ES-I3 (cell line): ENCODE measurements at regions not wholly inside any gene's neighbourhood (a gene's known extent, or its start where the extent isn't known, plus 50 kb on each side); places are given as distances from the start of the nearest gene placed in this dataset.
"Not testable (repeated sequence)": the region's sequence is repeated elsewhere in the genome, so short reads cannot be mapped to it uniquely, and the experiment has no call there.

Source experiments
- H3K36me3 ChIP-seq: 2 replicates; pipeline ENCODE4 v1.6.1; 2013; ENCODE audit warnings: mild to moderate bottlenecking, low read length, control low read depth, moderate library complexity; ENCODE audit not compliant: insufficient read depth
- H3K4me1 ChIP-seq: 2 replicates; pipeline ENCODE4 v1.6.1; 2013; ENCODE audit warnings: mild to moderate bottlenecking, control low read depth, low read length; ENCODE audit not compliant: insufficient read depth
- H3K9ac ChIP-seq: 2 replicates; pipeline ENCODE4 v1.6.1; 2013; ENCODE audit warnings: low read depth, mild to moderate bottlenecking, low read length, moderate library complexity
- H3K9me3 ChIP-seq: 2 replicates; pipeline ENCODE4 v1.6.1; 2013; ENCODE audit warnings: mild to moderate bottlenecking, low read length, moderate library complexity; ENCODE audit not compliant: control insufficient read depth, insufficient read depth

DNA sequence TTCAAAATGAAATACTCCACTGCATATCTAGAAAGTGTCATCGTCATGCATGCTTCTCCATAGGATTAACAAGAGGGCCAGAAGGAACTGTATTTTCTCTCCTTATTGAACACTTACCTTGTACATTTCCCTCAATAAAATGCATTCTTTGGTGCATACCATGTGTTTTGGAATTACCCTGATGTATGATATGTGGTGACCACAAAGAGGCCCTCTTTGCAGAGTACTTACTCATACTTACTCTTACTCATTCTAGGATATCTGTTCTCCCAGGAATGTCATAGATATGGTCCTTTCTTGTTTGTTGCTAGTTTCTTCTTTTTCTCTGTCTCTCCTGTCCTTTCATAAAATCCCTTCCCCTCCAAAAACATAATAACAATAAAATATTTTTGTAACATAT, 1087.1 kb upstream of the POT1 start:
- H3K36me3 ChIP-seq: no peaks in the 10 kb centered on the region

DNA sequence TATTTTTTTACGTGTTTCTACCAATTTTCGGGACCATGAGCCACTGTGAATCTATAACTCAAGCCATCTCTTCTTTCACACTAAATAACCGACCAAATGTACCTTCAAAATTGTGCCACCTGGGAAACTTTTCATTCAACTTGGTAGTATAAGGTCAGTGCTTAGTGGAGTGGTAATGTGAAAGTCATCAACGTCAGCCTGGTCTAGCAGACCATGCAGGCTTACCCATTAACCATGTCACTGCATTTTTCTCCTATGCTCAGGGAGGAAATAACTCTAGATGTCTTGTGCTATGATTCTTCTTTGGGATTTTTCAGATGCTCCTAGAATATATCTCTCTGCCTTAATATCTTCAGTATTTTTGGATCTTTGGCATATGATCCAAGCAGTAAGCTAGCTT, 1075.4 kb upstream of the POT1 start:
- no peak overlapping the region for H3K9ac ChIP-seq
- H3K4me1 ChIP-seq: peaks cover 8% of the 10 kb centered on the region; the same call in 1 of the 2 replicates
- H3K36me3 ChIP-seq: no peaks in the 10 kb centered on the region; the same call in 1 of the 2 replicates
- H3K9me3 ChIP-seq: no peaks in the 10 kb centered on the region

More for the DNA sequence above, 1087.1 kb upstream of the POT1 start:
- no peaks in the 10 kb centered on the region for H3K4me1 ChIP-seq
- no peak overlapping the region for H3K9ac ChIP-seq
- no peaks in the 10 kb centered on the region for H3K9me3 ChIP-seq

DNA sequence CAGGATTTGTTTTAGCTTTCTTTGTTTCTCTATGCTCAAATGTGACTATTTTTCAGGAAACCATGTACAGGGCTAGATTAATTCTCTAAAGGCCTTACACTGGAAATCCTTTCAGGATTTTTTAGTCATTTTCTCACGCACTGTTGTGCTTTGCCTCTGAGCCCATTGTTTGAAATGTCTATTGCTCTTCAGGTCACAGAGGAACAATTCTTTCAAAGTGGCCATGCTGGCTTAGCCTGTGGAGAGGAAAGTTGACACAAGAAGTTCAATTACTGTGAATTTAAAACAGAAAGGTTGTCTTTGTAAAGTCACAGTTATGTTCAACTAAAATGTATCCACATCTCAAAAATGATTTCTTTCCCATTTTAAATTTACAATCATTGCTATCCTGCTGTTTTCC, 1071.7 kb upstream of the POT1 start:
- Histone ChIP-seq H3K9ac (no peak overlapping the region), H3K36me3 (no peaks in the 10 kb centered on the region; the same call in 1 of the 2 replicates), H3K4me1 (peaks cover 8% of the 10 kb centered on the region; the same call in 1 of the 2 replicates), H3K9me3 (0 out of 2 replicates have a peak, but pooled peaks cover 3% of the 10 kb centered on the region)

DNA sequence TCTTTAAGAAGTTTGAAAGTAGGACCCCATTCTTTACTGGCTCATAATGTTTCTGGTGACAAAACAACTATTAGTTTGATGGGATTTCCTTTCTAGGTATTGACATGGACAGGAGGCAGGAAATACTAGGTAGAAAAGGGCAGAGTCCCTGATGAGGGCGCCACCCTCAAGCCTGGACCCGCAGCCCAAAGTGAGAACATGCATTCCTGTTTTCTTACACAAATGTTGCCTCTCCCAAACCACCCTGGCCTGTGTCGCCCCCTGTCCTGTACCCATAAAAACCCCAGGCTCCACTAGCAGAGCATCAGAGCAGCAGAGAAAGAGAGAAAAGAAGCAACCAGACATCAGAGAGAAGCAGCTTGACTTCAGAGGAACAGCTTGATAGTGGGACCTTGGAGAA, 1055.2 kb upstream of the POT1 start:
- no peaks in the 10 kb centered on the region; the same call in 1 of the 2 replicates for H3K9me3 ChIP-seq
- H3K36me3 ChIP-seq: no peaks in the 10 kb centered on the region
- H3K9ac ChIP-seq: no peak overlapping the region
- no peaks in the 10 kb centered on the region for H3K4me1 ChIP-seq

DNA sequence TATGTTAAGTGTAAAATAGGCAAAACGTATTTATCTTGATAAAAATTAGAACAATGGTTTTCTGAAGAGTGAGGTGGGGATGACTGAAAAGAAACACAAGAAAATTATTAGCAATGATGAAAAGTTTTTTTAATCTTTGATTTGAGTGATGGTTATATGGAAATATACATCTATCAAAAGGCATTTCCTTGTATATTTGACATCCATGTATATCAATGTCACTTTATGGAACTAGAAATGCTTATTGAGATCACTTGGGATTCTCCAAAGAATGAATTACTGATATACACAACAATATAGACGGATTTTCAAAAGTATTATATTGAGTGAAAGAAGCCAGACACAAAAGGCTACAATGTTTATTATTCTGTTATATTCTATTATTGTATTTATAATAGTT, 1042.0 kb upstream of the POT1 start:
- H3K4me1 ChIP-seq: no peaks in the 10 kb centered on the region
- no peaks in the 10 kb centered on the region for H3K9me3 ChIP-seq
- H3K9ac ChIP-seq: no peak overlapping the region
- H3K36me3 ChIP-seq: 0 out of 2 replicates have a peak, but pooled peaks cover 3% of the 10 kb centered on the region

DNA sequence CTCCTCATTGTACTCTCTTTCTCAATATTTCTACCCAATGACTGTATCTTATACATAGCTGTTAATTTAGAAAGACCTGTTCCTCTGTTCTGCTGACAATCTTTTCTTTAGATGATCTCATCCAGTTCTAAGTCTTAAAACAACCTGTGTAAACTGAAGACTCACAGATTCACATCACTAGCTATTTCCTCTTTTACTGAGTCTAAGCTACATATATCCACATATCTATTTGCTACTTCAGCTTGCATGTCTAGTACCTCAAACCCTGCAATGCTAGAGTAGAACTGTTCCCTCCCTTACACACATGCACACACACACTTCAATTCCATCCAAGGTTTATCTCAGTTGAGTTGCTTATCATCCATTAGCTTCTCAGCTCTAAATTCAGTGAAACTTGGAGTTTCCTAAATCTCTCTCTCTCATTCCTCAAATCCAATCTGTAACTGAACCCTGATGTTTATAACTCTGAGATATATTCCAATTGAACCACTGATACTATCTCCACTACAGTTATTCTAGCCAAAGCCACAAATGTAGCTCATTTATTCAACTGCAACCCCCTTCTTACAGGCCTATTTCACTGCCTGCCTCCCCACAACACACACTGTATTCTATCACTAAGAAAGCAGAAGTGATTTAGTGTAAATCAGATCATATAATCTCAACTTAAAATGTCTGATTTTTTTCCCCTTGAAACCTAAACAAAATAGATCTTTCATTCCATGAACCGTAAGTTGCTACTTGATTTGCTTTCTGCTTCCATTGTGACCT, 1036.8 kb upstream of the POT1 start:
- no peak overlapping the region for H3K9ac ChIP-seq

DNA sequence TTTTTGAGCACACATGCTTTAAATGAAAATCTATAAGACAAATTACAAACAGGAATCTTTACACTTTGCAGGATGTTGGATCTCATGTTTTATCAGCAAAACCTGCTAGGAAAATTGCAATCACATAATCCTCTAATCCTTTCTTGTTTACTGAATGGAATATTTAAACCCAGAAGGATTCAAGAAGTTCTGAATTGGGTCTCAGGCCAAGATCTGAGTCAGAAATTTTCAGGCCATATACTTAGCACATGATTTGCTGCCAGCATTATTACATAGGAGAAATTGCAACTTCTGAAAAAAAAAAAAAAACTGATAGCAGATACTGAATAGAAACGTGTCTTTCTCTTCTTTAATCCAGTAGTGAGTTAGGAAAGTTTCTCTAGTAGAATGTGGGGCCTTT, 1005.3 kb upstream of the POT1 start:
- H3K36me3 ChIP-seq: peaks cover 18% of the 10 kb centered on the region; the same call in 1 of the 2 replicates
- H3K4me1 ChIP-seq: no peaks in the 10 kb centered on the region
- no peak overlapping the region for H3K9ac ChIP-seq
- peaks cover 11% of the 10 kb centered on the region; the same call in 1 of the 2 replicates for H3K9me3 ChIP-seq

More for the DNA sequence above, 1036.8 kb upstream of the POT1 start:
- Histone ChIP-seq H3K36me3 (0 out of 2 replicates have a peak, but pooled peaks cover 4% of the 10 kb centered on the region), H3K4me1 (no peaks in the 10 kb centered on the region), H3K9me3 (no peaks in the 10 kb centered on the region)

DNA sequence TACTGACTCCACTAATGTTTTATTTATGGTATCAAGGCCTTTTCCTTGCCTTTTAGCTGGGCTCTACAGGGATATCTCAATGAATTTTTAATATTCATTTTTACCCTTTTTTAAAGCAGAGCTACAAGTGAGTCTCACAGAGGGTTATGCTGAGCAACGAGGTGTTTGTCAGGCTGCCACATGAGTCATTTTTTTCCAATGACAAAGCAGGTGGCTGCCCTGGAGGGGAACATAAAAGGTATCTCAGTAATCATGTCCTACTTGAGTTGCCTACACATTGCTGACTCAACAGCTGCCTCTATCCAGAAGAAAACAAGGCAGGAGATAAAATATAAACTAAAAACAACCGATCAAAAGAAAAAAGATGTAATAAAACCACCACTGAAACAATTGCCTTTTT, 1004.9 kb upstream of the POT1 start:
- Histone ChIP-seq H3K9me3 (peaks cover 11% of the 10 kb centered on the region; the same call in 1 of the 2 replicates), H3K36me3 (peaks cover 18% of the 10 kb centered on the region; the same call in 1 of the 2 replicates), H3K9ac (no peak overlapping the region), H3K4me1 (no peaks in the 10 kb centered on the region)

DNA sequence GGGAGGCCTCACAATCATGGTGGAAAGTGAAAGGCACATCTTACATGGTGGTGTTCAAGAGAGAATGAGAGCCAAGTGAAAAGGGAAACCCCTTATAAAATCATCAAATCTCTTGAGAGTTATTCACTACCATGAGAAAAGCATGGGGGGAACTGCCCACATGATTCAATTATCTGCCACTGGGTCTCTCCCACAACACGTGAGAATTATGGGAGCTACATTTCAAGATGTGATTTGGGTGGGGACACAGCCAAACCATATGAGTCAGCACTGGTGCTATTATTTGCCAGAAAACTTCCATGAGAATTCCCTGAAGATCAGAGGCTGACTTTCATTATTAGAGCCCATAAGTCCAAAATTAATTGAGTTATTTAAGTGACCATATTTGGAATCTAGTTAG, 1001.2 kb upstream of the POT1 start:
- peaks cover 13% of the 10 kb centered on the region; the same call in 1 of the 2 replicates for H3K36me3 ChIP-seq
- no peak overlapping the region for H3K9ac ChIP-seq
- peaks cover 2% of the 10 kb centered on the region; the same call in 1 of the 2 replicates for H3K9me3 ChIP-seq
- H3K4me1 ChIP-seq: no peaks in the 10 kb centered on the region; the same call in 1 of the 2 replicates

DNA sequence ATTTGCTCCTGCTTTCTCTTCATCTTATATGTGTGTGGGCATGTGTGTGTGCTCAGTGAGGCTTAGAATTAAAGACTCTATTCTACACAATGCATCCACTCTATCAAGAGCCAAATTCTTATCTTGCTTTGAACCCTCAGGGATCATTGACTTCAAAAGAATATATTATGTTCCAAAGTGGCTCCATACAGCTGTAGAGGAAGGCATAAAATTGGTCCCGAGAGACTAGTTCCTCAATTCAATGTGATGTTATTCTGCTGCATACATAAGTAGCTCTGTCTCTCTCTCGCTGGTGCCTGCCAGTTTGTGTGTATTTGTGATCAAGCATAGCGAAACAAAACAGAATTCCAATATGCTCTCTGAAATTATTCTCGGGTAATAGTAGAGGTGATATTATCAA, 997.9 kb upstream of the POT1 start:
- Histone ChIP-seq H3K9me3 (peaks cover 2% of the 10 kb centered on the region; the same call in 1 of the 2 replicates), H3K9ac (peak overlapping the region; percentile 12; the same call in 1 of the 2 replicates)

DNA sequence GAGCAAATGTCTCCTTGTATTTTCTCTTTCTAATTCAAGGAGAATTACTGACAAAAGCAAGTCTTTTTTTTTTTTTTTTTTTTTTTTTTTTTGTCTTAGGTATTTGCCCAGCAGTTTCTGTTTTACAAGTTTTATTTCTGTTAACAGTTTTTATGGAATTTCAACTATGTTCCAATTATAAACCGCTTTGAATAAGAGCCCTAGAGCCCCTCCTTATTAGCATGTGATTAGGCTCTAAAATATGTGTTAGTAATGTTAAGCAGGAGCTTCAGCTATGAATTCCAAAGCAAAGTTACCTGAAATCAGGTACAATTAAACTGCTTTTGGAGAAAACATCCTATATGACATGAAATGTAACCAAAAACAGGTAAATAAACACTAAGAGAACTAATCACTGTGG, 997.0 kb upstream of the POT1 start:
- H3K4me1 ChIP-seq: peaks cover 4% of the 10 kb centered on the region; the same call in 1 of the 2 replicates
- peaks cover 2% of the 10 kb centered on the region; the same call in 1 of the 2 replicates for H3K9me3 ChIP-seq
- peak overlapping the region; percentile 59; the same call in 1 of the 2 replicates for H3K9ac ChIP-seq
- peaks cover 4% of the 10 kb centered on the region; the same call in 1 of the 2 replicates for H3K36me3 ChIP-seq

More for the DNA sequence above, 997.9 kb upstream of the POT1 start:
- H3K36me3 ChIP-seq: peaks cover 4% of the 10 kb centered on the region; the same call in 1 of the 2 replicates
- peaks cover 4% of the 10 kb centered on the region; the same call in 1 of the 2 replicates for H3K4me1 ChIP-seq

DNA sequence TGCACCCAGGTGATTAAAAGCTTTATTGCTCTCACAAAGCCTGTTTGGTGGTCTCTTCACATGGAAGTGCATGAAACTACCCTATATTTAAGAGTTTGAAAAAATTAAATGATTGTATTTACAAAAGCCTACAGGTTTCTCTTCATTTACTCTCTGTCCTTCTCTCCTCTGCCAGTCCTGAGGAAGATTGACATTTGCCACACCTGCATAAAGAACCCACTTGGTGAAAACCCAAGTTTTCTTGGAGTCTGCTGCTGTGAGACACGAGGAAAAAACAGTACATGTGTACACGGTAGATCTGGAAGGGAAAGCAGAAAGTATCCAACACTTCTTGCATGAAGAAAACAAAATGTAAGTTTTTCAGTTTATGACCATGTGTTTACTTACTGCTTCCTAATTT, 994.4 kb upstream of the POT1 start:
- peaks cover 4% of the 10 kb centered on the region; the same call in 1 of the 2 replicates for H3K36me3 ChIP-seq
- peak overlapping the region; percentile 59 for H3K9ac ChIP-seq
- peaks cover 4% of the 10 kb centered on the region; the same call in 1 of the 2 replicates for H3K4me1 ChIP-seq
- no peaks in the 10 kb centered on the region for H3K9me3 ChIP-seq

DNA sequence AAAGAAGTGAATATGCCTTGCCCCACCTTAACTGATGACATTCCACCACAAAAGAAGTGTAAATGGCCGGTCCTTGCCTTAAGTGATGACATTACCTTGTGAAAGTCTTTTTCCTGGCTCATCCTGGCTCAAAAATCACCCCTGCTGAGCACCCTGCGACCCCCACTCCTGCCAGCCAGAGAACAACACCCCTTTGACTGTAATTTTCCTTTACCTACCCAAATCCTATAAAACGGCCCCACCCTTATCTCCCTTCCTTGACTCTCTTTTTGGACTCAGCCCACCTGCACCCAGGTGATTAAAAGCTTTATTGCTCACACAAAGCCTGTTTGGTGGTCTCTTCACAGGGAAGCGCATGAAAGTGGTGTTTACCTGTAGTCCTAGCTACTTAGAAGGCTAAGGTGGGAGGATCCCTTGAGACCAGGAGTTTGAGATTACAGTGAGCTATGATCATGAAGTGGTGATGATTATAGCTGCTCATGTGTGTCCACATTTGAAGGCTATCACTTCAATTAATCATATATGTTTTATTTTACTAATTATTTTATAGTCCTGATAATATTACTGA, 985.8 kb upstream of the POT1 start:
- peaks cover 12% of the 10 kb centered on the region; the same call in 1 of the 2 replicates for H3K4me1 ChIP-seq
- H3K9ac ChIP-seq, H3K9me3 ChIP-seq, H3K36me3 ChIP-seq: not testable (repeated sequence)

DNA sequence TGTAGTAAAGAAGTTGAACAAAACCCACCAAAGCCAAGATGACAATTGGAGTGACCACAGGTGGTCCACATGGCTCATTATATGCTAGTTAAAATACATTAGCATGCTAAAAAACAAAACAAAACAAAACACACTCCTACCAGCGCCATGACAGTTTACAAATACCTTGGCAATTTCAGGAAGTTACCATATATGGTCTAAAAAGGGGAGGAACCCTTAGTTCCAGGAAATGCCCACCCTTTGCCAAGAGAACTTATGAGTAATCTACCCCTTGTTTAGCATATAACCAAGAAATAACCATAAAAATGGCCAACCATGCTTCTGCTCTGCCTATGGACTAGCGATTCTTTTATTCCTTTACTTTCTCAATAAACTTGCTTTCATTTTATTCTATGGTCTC, 979.1 kb upstream of the POT1 start:
- H3K9me3 ChIP-seq: peaks cover 8% of the 10 kb centered on the region
- peaks cover 4% of the 10 kb centered on the region; the same call in 1 of the 2 replicates for H3K36me3 ChIP-seq
- H3K9ac ChIP-seq: no peak overlapping the region
- no peaks in the 10 kb centered on the region for H3K4me1 ChIP-seq
